ENCODE measurements at regions not wholly inside any gene's neighbourhood (a gene's known extent, or its start where the extent isn't known, plus 50 kb on each side); places are given as distances from the start of the nearest gene placed in this dataset.

DNA sequence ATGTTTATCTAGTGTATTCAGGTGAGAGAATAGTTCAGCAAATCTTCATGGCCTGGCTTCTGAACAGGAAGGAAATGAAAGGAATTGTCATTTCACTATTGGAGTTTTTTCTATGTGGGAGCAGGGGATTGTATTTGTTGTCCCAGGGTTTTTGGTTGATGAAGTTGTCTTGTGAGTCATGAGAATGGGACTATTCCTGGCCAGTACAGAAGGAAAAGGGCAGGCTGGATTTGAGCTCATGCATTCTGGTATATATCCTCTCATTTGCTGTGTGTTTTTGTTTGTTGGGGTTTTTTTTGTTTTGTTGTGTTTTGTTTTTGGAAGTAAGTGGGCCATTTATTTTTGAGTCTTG lies 101.2 kb upstream of the MKLN1 start:
- H3K27ac Mint-ChIP-seq: peak overlapping the region; percentile 59; the same call in 1 of the 2 replicates
- H3K36me3 Mint-ChIP-seq (ENCODE audit: low read depth): peaks cover 4% of the 10 kb centered on the region; the same call in 1 of the 2 replicates
- H3K9me3 Mint-ChIP-seq: no peaks in the 10 kb centered on the region; the same call in 1 of the 2 replicates
- H3K4me3 Mint-ChIP-seq: no peak overlapping the region; the same call in 1 of the 2 replicates
- TF ChIP-seq, protein P1, sequence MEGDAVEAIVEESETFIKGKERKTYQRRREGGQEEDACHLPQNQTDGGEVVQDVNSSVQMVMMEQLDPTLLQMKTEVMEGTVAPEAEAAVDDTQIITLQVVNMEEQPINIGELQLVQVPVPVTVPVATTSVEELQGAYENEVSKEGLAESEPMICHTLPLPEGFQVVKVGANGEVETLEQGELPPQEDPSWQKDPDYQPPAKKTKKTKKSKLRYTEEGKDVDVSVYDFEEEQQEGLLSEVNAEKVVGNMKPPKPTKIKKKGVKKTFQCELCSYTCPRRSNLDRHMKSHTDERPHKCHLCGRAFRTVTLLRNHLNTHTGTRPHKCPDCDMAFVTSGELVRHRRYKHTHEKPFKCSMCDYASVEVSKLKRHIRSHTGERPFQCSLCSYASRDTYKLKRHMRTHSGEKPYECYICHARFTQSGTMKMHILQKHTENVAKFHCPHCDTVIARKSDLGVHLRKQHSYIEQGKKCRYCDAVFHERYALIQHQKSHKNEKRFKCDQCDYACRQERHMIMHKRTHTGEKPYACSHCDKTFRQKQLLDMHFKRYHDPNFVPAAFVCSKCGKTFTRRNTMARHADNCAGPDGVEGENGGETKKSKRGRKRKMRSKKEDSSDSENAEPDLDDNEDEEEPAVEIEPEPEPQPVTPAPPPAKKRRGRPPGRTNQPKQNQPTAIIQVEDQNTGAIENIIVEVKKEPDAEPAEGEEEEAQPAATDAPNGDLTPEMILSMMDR (IDR thresholded peaks at IDR 0.05): no peak
- peaks cover 35% of the 10 kb centered on the region for H3K4me1 Mint-ChIP-seq (ENCODE audit: low read depth)
- no peaks in the 10 kb centered on the region for H3K27me3 Mint-ChIP-seq (ENCODE audit: insufficient read depth)
- no peak for DNase-seq

DNA sequence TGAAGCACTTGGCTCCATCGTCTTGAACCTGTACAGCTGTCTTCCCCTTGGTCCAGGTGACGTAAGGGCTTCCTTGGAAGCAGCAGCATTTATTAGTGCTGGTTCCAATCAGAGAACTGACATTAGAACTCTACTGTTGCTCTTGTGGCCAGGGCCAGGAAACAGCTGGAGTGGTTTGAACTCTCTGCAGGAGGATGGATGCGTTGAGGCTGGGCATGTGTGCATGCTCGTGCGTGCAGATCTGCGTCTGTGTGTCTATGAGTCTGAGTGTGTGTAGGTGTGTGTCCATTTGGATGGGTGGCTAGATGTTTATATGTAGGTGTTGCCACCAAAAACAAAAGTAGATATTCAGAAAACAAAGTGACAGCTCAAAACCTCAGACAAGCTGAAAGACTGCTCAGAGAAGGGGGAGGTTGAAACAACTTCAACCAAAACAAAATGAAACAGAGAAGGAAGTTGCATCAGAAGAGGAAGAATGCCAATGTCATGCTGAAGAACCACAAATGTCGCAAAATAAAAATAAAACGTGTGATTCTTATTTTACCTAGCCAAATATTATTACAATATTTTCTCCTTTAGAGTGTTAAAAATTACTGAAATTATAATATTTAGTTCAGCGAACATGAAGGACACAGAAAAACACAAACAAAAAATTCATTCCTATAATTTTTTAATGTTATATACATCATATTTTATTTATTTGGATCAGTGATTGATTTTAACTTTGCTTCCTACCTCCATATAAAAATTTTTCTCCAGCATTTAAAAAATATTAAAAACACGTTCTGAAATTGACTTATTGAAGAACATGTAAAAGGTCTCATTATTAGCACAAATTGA lies 96.1 kb upstream of the MKLN1 start:
- Mint-ChIP-seq H3K27me3 (ENCODE audit: insufficient read depth) (peaks cover 2% of the 10 kb centered on the region; the same call in 1 of the 2 replicates), H3K4me3 (no peak overlapping the region), H3K4me1 (ENCODE audit: low read depth) (peaks cover 46% of the 10 kb centered on the region), H3K9me3 (no peaks in the 10 kb centered on the region; the same call in 1 of the 2 replicates), H3K27ac (peak overlapping the region; percentile 11; the same call in 1 of the 2 replicates), H3K36me3 (ENCODE audit: low read depth) (peaks cover 4% of the 10 kb centered on the region; the same call in 1 of the 2 replicates)
- TF ChIP-seq, protein P1 (IDR thresholded peaks at IDR 0.05): no peak
- DNase-seq: peak; percentile 4

DNA sequence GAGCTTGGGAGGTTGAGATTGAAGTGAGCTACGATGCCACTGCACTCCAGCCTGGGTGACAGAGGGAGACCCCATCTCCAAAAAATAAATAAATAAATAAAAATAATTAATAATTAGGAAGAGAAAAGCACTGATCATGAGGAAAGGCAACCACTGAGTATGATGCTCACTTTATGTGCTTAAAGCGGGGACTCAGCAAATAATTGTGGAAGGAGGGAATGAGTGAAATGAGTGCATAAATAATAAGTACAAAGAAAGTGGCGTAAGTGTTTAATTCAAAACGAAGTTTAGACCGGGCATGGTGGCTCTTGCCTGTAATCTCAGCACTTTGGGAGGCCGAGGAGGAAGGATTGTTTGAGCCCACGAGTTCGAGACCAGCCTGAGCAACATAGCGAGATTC lies 94.9 kb upstream of the MKLN1 start:
- H3K27ac Mint-ChIP-seq: no peak overlapping the region
- no peaks in the 10 kb centered on the region for H3K9me3 Mint-ChIP-seq
- peaks cover 47% of the 10 kb centered on the region for H3K4me1 Mint-ChIP-seq (ENCODE audit: low read depth)

DNA sequence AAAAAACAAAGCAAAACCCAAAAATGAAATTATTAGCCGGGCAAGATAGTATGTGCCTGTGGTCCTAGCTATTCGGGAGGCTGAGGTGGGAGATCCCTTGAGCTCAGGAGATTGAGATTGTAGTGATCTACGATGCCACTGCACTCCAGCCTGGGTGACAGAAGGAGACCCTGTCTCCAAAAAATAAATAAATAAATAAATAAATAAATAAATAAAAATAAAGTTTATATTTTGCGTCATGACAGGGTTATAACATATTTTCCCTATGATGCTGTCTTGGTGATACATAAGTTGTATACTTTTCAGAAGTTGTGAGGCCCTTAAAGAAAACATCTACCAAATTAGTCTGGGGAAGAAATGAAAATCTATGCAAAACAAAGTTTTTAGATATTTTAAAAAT lies 94.5 kb upstream of the MKLN1 start:
- TF ChIP-seq, protein P1 (IDR thresholded peaks at IDR 0.05): no peak
- Mint-ChIP-seq H3K9me3 (no peaks in the 10 kb centered on the region), H3K4me1 (ENCODE audit: low read depth) (peaks cover 48% of the 10 kb centered on the region), H3K36me3 (ENCODE audit: low read depth) (no peaks in the 10 kb centered on the region), H3K27ac (no peak overlapping the region), H3K4me3 (no peak overlapping the region), H3K27me3 (ENCODE audit: insufficient read depth) (peaks cover 2% of the 10 kb centered on the region; the same call in 1 of the 2 replicates)
- DNase-seq: no peak

More for the DNA sequence above, 94.9 kb upstream of the MKLN1 start:
- Mint-ChIP-seq H3K27me3 (ENCODE audit: insufficient read depth) (peaks cover 2% of the 10 kb centered on the region; the same call in 1 of the 2 replicates), H3K4me3 (no peak overlapping the region), H3K36me3 (ENCODE audit: low read depth) (peaks cover 3% of the 10 kb centered on the region; the same call in 1 of the 2 replicates)
- TF ChIP-seq, protein P1 (IDR thresholded peaks at IDR 0.05): no peak
- no peak for DNase-seq

DNA sequence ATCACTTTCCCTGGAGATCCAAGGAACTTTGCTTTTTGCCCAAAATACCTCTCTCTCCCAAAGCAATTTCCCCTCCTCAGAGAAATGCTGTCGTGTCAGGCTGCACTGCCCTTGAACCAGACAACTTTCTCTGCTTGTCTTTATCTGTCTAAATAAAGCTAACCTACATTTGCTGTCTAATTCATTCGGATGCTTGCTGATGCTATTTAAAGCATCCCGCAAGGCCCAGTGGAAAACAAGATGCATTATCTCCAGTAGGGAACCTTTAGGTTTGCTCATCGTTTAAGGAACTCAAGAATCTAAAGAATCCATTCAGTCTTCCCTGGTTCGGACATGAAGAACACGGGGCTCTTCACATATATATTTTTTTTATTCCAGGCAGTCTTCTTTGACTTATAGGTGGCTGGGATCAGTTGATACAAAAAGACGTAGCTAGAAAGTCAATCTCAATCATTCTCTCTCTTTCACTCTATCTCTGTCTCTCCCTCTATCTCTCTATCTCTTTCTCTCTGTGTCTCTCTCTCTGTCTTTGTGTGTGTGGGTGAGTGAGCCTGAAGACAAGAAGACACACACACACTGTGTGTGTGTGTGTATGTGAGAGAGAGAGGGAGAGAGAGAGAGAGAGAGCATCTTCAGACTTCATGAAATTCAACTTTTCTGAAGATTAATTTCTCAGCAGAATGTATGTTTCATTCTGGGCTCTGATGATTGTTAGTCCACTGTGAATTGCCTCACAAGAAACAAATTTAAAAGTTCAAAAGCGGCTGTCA lies 92.8 kb upstream of the MKLN1 start:
- H3K9me3 Mint-ChIP-seq: peaks cover 4% of the 10 kb centered on the region; the same call in 1 of the 2 replicates
- H3K4me1 Mint-ChIP-seq (ENCODE audit: low read depth): peaks cover 55% of the 10 kb centered on the region
- TF ChIP-seq, protein P1 (IDR thresholded peaks at IDR 0.05): no peak
- DNase-seq: no peak
- peaks cover 2% of the 10 kb centered on the region; the same call in 1 of the 2 replicates for H3K27me3 Mint-ChIP-seq (ENCODE audit: insufficient read depth)
- peak overlapping the region; percentile 100 for H3K27ac Mint-ChIP-seq
- H3K4me3 Mint-ChIP-seq: peak overlapping the region; percentile 77
- no peaks in the 10 kb centered on the region for H3K36me3 Mint-ChIP-seq (ENCODE audit: low read depth)
